ENCODE measurements at regions not wholly inside any gene's neighbourhood (a gene's known extent, or its start where the extent isn't known, plus 50 kb on each side); places are given as distances from the start of the nearest gene placed in this dataset.

- Mint-ChIP-seq H3K27me3 (ENCODE audit: low read depth in 2 of 2) (no peaks in the 10 kb centered on the region), H3K4me1 (no peaks in the 10 kb centered on the region), H3K27ac (no peak overlapping the region), H3K4me3 (no peak overlapping the region), H3K9me3 (peaks cover 21 to 47% of the 10 kb centered on the region in 2 donors), H3K36me3 (peaks cover 20% of the 10 kb centered on the region)
- TF ChIP-seq, protein P1, sequence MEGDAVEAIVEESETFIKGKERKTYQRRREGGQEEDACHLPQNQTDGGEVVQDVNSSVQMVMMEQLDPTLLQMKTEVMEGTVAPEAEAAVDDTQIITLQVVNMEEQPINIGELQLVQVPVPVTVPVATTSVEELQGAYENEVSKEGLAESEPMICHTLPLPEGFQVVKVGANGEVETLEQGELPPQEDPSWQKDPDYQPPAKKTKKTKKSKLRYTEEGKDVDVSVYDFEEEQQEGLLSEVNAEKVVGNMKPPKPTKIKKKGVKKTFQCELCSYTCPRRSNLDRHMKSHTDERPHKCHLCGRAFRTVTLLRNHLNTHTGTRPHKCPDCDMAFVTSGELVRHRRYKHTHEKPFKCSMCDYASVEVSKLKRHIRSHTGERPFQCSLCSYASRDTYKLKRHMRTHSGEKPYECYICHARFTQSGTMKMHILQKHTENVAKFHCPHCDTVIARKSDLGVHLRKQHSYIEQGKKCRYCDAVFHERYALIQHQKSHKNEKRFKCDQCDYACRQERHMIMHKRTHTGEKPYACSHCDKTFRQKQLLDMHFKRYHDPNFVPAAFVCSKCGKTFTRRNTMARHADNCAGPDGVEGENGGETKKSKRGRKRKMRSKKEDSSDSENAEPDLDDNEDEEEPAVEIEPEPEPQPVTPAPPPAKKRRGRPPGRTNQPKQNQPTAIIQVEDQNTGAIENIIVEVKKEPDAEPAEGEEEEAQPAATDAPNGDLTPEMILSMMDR (IDR thresholded peaks at IDR 0.05) = no peak
- Histone ChIP-seq H3K4me1 (ENCODE audit: control insufficient read depth, insufficient read depth, low read length) (no peaks in the 10 kb centered on the region), H3K36me3 (ENCODE audit: control insufficient read depth, insufficient read depth, low read length) (no peaks in the 10 kb centered on the region), H3K9me3 (ENCODE audit: control insufficient read depth, insufficient read depth, low read length) (peaks cover 13% of the 10 kb centered on the region), H3K4me3 (ENCODE audit: low read length) (no peak overlapping the region), H3K27me3 (ENCODE audit: control insufficient read depth, insufficient read depth, low read length) (no peaks in the 10 kb centered on the region), H3K27ac (ENCODE audit: low read length) (no peak overlapping the region)
- no peak for DNase-seq
- intact Hi-C loops (cut with micrococcal nuclease) = no loop called here
- 74% methylated on average over 9 of the region's 9 CpGs for WGBS (ENCODE audit: insufficient coverage)
- no peak for ATAC-seq
These were observed 488.9 kb upstream of the FAT1 start for GRCh38 chr4:187212446-187213080.

GRCh38 chr4:187215438-187215837, 491.8 kb upstream of the FAT1 start:
- Mint-ChIP-seq H3K9me3 (peaks cover 14 to 32% of the 10 kb centered on the region in 2 donors), H3K27me3 (ENCODE audit: low read depth in 2 of 2) (no peaks in the 10 kb centered on the region), H3K27ac (no peak overlapping the region), H3K4me1 (no peaks in the 10 kb centered on the region), H3K4me3 (no peak overlapping the region), H3K36me3 (peaks cover 9% of the 10 kb centered on the region)
- TF ChIP-seq, protein P1 (IDR thresholded peaks at IDR 0.05) = no peak
- Histone ChIP-seq H3K9me3 (ENCODE audit: control insufficient read depth, insufficient read depth, low read length) (peaks cover 6% of the 10 kb centered on the region), H3K27ac (ENCODE audit: low read length) (no peak overlapping the region), H3K4me3 (ENCODE audit: low read length) (no peak overlapping the region), H3K36me3 (ENCODE audit: control insufficient read depth, insufficient read depth, low read length) (no peaks in the 10 kb centered on the region), H3K27me3 (ENCODE audit: control insufficient read depth, insufficient read depth, low read length) (no peaks in the 10 kb centered on the region), H3K4me1 (ENCODE audit: control insufficient read depth, insufficient read depth, low read length) (no peaks in the 10 kb centered on the region)
- WGBS (ENCODE audit: insufficient coverage) = 92% methylated on average over 17 of the region's 17 CpGs
- ATAC-seq = no peak
- no peak for DNase-seq
- intact Hi-C loops (cut with micrococcal nuclease) = no loop called here

- no peak for ATAC-seq
- H3K9me3 Mint-ChIP-seq = peaks cover 2 to 17% of the 10 kb centered on the region in 2 donors
- 96% methylated on average over 20 of the region's 20 CpGs for WGBS (ENCODE audit: insufficient coverage)
- intact Hi-C loops (cut with micrococcal nuclease) = no loop called here
- no peaks in the 10 kb centered on the region for H3K4me1 ChIP-seq (ENCODE audit: control insufficient read depth, insufficient read depth, low read length)
- H3K27me3 ChIP-seq (ENCODE audit: control insufficient read depth, insufficient read depth, low read length) = no peaks in the 10 kb centered on the region
- H3K27me3 Mint-ChIP-seq (ENCODE audit: low read depth in 2 of 2) = no peaks in the 10 kb centered on the region
- no peak overlapping the region for H3K4me3 Mint-ChIP-seq
- H3K36me3 Mint-ChIP-seq = no peaks in the 10 kb centered on the region
- TF ChIP-seq, protein P1 (IDR thresholded peaks at IDR 0.05) = no peak
- no peaks in the 10 kb centered on the region for H3K4me1 Mint-ChIP-seq
- H3K9me3 ChIP-seq (ENCODE audit: control insufficient read depth, insufficient read depth, low read length) = peaks cover 2% of the 10 kb centered on the region
- no peak overlapping the region for H3K4me3 ChIP-seq (ENCODE audit: low read length)
- H3K27ac ChIP-seq (ENCODE audit: low read length) = no peak overlapping the region
- no peaks in the 10 kb centered on the region for H3K36me3 ChIP-seq (ENCODE audit: control insufficient read depth, insufficient read depth, low read length)
- no peak overlapping the region for H3K27ac Mint-ChIP-seq
- DNase-seq = no peak
These were observed 495.1 kb upstream of the FAT1 start for GRCh38 chr4:187218705-187219245.

DNA sequence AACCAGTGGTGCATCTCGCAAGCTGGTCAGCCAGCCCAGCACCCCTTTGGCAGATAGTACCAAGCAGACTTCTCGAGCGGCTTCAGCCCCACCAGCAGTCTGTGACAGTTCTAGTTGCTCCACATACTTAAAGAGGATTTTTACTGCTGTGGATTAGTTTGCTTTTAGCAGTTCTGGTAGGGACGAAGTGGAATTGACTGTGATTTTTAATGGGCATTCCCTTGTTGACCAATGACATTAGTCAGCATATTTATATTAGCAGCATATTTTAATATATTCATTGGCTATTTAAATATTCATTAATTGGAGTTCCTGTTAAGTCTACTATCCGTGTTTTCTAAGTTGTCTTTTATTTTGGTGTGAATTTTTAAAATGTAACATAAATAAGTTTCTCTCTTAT, 500.9 kb upstream of the FAT1 start:
- Histone ChIP-seq H3K27me3 (ENCODE audit: control insufficient read depth, insufficient read depth, low read length) (no peaks in the 10 kb centered on the region), H3K36me3 (ENCODE audit: control insufficient read depth, insufficient read depth, low read length) (no peaks in the 10 kb centered on the region), H3K4me3 (ENCODE audit: low read length) (no peak overlapping the region), H3K9me3 (ENCODE audit: control insufficient read depth, insufficient read depth, low read length) (peaks cover 2% of the 10 kb centered on the region), H3K27ac (ENCODE audit: low read length) (no peak overlapping the region), H3K4me1 (ENCODE audit: control insufficient read depth, insufficient read depth, low read length) (no peaks in the 10 kb centered on the region)
- ATAC-seq = no peak
- no peaks in the 10 kb centered on the region for H3K4me1 Mint-ChIP-seq
- H3K27ac Mint-ChIP-seq = no peak overlapping the region
- no peak overlapping the region for H3K4me3 Mint-ChIP-seq
- WGBS (ENCODE audit: insufficient coverage) = 58% methylated on average over 4 of the region's 5 CpGs
- DNase-seq = no peak
- H3K9me3 Mint-ChIP-seq = peaks cover 17 to 19% of the 10 kb centered on the region in 2 donors
- intact Hi-C loops (cut with micrococcal nuclease) = no loop called here
- TF ChIP-seq, protein P1 (IDR thresholded peaks at IDR 0.05) = no peak
- peaks cover 14% of the 10 kb centered on the region for H3K36me3 Mint-ChIP-seq
- no peaks in the 10 kb centered on the region for H3K27me3 Mint-ChIP-seq (ENCODE audit: low read depth in 2 of 2)
